B cell (primary cell): ENCODE measurements at regions not wholly inside any gene's neighbourhood (a gene's known extent, or its start where the extent isn't known, plus 50 kb on each side); places are given as distances from the start of the nearest gene placed in this dataset.

ENCODE experiments used
- ATAC-seq: fragments of 200-7000 bp; cut with Tn5 transposase; one replicate; pipeline ENCODE4 v1.10.0; 2021; ENCODE audit warnings: low read depth, mild to moderate bottlenecking, moderate number of reproducible peaks, moderate library complexity
- CTCF ChIA-PET: fragments of 350-600 bp; sonication (Branson Sonifier 250); formaldehyde crosslinking; loops from one replicate; lab custom pipeline; 2021; ENCODE audit warnings: antibody characterized with exemption, inconsistent platforms; lab: Charles Lee
- POLR2A ChIA-PET: fragments of 350-600 bp; sonication (Branson Sonifier 250); formaldehyde crosslinking; loops from one replicate; lab custom pipeline; 2021; ENCODE audit warnings: antibody characterized with exemption; lab: Charles Lee
- DNase-seq: peaks from one replicate; pipeline ENCODE4 v3.0.0; 2013
- H2AFZ ChIP-seq: 2 replicates; pipeline ENCODE4 v1.6.1; 2012; ENCODE audit warnings: mild to moderate bottlenecking, low read depth, low read length; ENCODE audit not compliant: insufficient read depth, poor library complexity, severe bottlenecking
- H3K27ac ChIP-seq, 2 donors: 1 replicate in 1 of 2; 2 replicates in 1 of 2; pipeline ENCODE4 v1.5.1; 2012 to 2013; ENCODE audit warnings: low read length in 2 of 2, mild to moderate bottlenecking in 2 of 2, moderate library complexity in 1 of 2
- H3K27me3 ChIP-seq, 4 experiments: fragments of 200-600 bp in 1 of 4; sonication (generic) in 1 of 4; replicated peaks in 1 of 4; 1 replicate in 2 of 4; 2 replicates in 2 of 4; pipeline versions ENCODE4 v1.6.1 to v1.7.0; 2013 to 2016; ENCODE audit warnings: low read length in 3 of 4, mild to moderate bottlenecking in 2 of 4, mixed read lengths in 1 of 4, moderate library complexity in 1 of 4; ENCODE audit not compliant: insufficient read depth in 4 of 4, control insufficient read depth in 3 of 4; ENCODE audit errors: control extremely low read depth in 1 of 4
- H3K36me3 ChIP-seq, 2 experiments: replicated peaks in 1 of 2; 1 replicate in 1 of 2; 2 replicates in 1 of 2; pipeline versions ENCODE4 v1.6.1 to v1.7.1; 2013; ENCODE audit warnings: low read length in 1 of 2; ENCODE audit not compliant: insufficient read depth in 2 of 2, control insufficient read depth in 1 of 2; ENCODE audit errors: control extremely low read depth in 1 of 2, extremely low read depth in 1 of 2
- H3K4me1 ChIP-seq, 2 donors: fragments of 200-600 bp in 1 of 2; sonication (generic) in 1 of 2; 1 replicate in 1 of 2; 2 replicates in 1 of 2; pipeline versions ENCODE4 v1.5.1 to v1.6.1; 2013 to 2017; ENCODE audit warnings: low read length in 2 of 2; ENCODE audit not compliant: control insufficient read depth in 2 of 2, insufficient read depth in 2 of 2
- H3K4me2 ChIP-seq: replicated peaks from 2 replicates; pipeline ENCODE3; 2012; ENCODE audit warnings: mild to moderate bottlenecking, low read depth, low read length; ENCODE audit not compliant: poor library complexity, severe bottlenecking
- H3K4me3 ChIP-seq, 5 experiments: fragments of 200-600 bp in 1 of 5; sonication (generic) in 1 of 5; 1 replicate in 3 of 5; 2 replicates in 2 of 5; pipeline versions ENCODE4 v1.5.1 to v1.7.0; 2011 to 2016; ENCODE audit warnings: low read length in 4 of 5, mild to moderate bottlenecking in 4 of 5, low read depth in 2 of 5, control low read depth in 1 of 5, moderate library complexity in 1 of 5; ENCODE audit not compliant: insufficient read depth in 1 of 5; ENCODE audit errors: control extremely low read depth in 1 of 5, extremely low read depth in 1 of 5
- H3K79me2 ChIP-seq: fragments of 200-600 bp; sonication (generic); one replicate; pipeline ENCODE4 v1.6.0; 2016; ENCODE audit warnings: low read length; ENCODE audit not compliant: control insufficient read depth, insufficient read depth
- H3K9ac ChIP-seq: fragments of 200-600 bp; sonication (generic); 2 replicates; pipeline ENCODE4 v1.6.1; 2017; ENCODE audit warnings: mild to moderate bottlenecking, low read length, moderate library complexity
- H3K9me3 ChIP-seq, 3 donors: one replicate each; pipeline versions ENCODE4 v1.6.1 to v1.7.1; 2013; ENCODE audit warnings: low read length in 2 of 3; ENCODE audit not compliant: control insufficient read depth in 2 of 3, insufficient read depth in 1 of 3; ENCODE audit errors: control extremely low read depth in 1 of 3
- H4K20me1 ChIP-seq: 2 replicates; pipeline ENCODE4 v1.6.0; 2012; ENCODE audit warnings: mild to moderate bottlenecking, low read length; ENCODE audit not compliant: insufficient read depth, control insufficient read depth, poor library complexity, severe bottlenecking
- H3K27ac Mint-ChIP-seq: one replicate; pipeline ENCODE4 v1.8.0; 2021; ENCODE audit warnings: mixed read lengths
- H3K27me3 Mint-ChIP-seq: one replicate; pipeline ENCODE4 v1.8.0; 2021; ENCODE audit warnings: mixed read lengths
- H3K4me1 Mint-ChIP-seq: one replicate; pipeline ENCODE4 v1.8.0; 2021; ENCODE audit warnings: mixed read lengths
- H3K4me3 Mint-ChIP-seq: one replicate; pipeline ENCODE4 v1.8.0; 2021; ENCODE audit warnings: mixed read lengths
- H3K9me3 Mint-ChIP-seq: one replicate; pipeline ENCODE4 v1.8.0; 2022; ENCODE audit warnings: mixed read lengths; ENCODE audit not compliant: insufficient read depth
- EZH2 ChIP-seq: IDR thresholded peaks from 2 replicates; pipeline ENCODE4 v1.6.1; 2012; ENCODE audit warnings: borderline replicate concordance, low read depth, mild to moderate bottlenecking, moderate library complexity, low read length; ENCODE audit not compliant: insufficient read depth, poor library complexity, severe bottlenecking
- WGBS: methylation state at CpG from one replicate; pipeline ENCODE4 v1.1.5; 2013; ENCODE audit warnings: missing lambda C conversion rate; ENCODE audit not compliant: insufficient coverage; 5-methylcytosine and 5-hydroxymethylcytosine counted together
- intact Hi-C: fragments of 100-400 bp; cut with micrococcal nuclease; formaldehyde crosslinking; loops from one replicate; pipeline ENCODE4 v1.10.0; 2022
- TF ChIP-seq, protein P1 (sequence below): fragments of 200-600 bp; IDR thresholded peaks from one replicate; pipeline ENCODE4 v1.8.0; 2022; ENCODE audit warnings: antibody characterized with exemption, mild to moderate bottlenecking

DNA sequence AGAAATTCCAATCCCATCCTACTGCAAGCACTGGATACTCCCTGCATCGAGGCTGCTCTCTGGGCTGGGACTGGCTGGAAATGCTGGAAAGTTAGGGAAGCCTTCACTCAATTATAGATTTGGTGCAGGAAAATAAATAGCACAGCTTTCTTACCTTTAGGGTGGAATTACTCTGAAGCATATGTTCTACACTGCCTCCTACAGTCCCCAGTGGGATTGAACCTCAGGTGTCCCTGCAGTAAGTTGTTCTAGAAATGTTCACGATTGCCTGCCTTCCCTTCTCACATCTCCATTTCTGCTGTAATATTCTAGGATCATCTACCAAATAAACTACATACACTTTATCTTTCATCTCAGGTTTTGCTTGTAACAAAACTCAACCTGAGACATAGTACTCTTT, 536.7 kb upstream of the LMCD1 start:
- Mint-ChIP-seq H3K4me3 (no peak overlapping the region), H3K27ac (no peak overlapping the region), H3K4me1 (no peaks in the 10 kb centered on the region), H3K27me3 (no peaks in the 10 kb centered on the region), H3K9me3 (peaks cover 2% of the 10 kb centered on the region)
- Histone ChIP-seq H3K4me1 (no peaks in the 10 kb centered on the region), H3K36me3 (no peaks in the 10 kb centered on the region), H3K9me3 (no peaks in the 10 kb centered on the region), H3K27me3 (no peaks in the 10 kb centered on the region), H3K9ac (no peak overlapping the region), H3K79me2 (no peaks in the 10 kb centered on the region), H3K4me3 (no peak overlapping the region), H3K27ac (no peak overlapping the region), H4K20me1 (no peaks in the 10 kb centered on the region), H2AFZ (no peak overlapping the region), H3K4me2 (no peak overlapping the region)
- ChIA-PET POLR2A (no interaction called here), CTCF (no interaction called here)
- intact Hi-C loops: no loop called here
- TF ChIP-seq EZH2: no peak
- TF ChIP-seq, protein P1, sequence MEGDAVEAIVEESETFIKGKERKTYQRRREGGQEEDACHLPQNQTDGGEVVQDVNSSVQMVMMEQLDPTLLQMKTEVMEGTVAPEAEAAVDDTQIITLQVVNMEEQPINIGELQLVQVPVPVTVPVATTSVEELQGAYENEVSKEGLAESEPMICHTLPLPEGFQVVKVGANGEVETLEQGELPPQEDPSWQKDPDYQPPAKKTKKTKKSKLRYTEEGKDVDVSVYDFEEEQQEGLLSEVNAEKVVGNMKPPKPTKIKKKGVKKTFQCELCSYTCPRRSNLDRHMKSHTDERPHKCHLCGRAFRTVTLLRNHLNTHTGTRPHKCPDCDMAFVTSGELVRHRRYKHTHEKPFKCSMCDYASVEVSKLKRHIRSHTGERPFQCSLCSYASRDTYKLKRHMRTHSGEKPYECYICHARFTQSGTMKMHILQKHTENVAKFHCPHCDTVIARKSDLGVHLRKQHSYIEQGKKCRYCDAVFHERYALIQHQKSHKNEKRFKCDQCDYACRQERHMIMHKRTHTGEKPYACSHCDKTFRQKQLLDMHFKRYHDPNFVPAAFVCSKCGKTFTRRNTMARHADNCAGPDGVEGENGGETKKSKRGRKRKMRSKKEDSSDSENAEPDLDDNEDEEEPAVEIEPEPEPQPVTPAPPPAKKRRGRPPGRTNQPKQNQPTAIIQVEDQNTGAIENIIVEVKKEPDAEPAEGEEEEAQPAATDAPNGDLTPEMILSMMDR: no peak
- DNase-seq: no peak
- no peak for ATAC-seq
- 60% methylated on average over 1 of the region's 2 CpGs for WGBS

DNA sequence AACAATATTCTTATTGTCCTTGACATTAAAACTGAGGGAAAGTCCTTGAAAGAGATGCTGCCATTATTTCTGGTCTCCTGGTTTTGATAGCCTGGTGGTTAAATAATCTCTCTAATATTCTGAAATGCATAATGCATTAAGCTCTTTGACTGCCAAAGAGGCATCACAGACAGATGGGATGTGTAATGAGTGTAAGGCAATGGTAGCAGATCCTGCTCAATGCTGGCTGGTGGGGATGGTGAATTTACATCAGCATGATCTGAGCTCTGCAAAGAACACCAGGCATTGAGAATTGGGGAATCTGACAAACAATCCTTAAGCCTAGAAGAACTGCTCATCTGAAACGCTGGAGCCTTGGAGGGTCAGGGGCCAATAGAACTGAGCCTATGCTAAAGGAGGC, 528.6 kb upstream of the LMCD1 start:
- ATAC-seq: no peak
- POLR2A ChIA-PET: no interaction called here

More for the DNA sequence above, 528.6 kb upstream of the LMCD1 start:
- TF ChIP-seq, protein P1: no peak
- no peak for TF ChIP-seq EZH2
- Mint-ChIP-seq H3K27me3 (no peaks in the 10 kb centered on the region), H3K4me1 (no peaks in the 10 kb centered on the region), H3K9me3 (no peaks in the 10 kb centered on the region), H3K4me3 (no peak overlapping the region), H3K27ac (no peak overlapping the region)
- CTCF ChIA-PET: no interaction called here
- Histone ChIP-seq H3K36me3 (no peaks in the 10 kb centered on the region), H3K27me3 (no peaks in the 10 kb centered on the region), H3K9ac (no peak overlapping the region), H3K4me3 (no peak overlapping the region), H4K20me1 (no peaks in the 10 kb centered on the region), H3K4me2 (no peak overlapping the region), H3K79me2 (no peaks in the 10 kb centered on the region), H2AFZ (no peak overlapping the region), H3K27ac (no peak overlapping the region), H3K4me1 (no peaks in the 10 kb centered on the region), H3K9me3 (peaks cover 0 to under 1% (median 0%) of the 10 kb centered on the region in 3 donors)
- intact Hi-C loops: no loop called here
- WGBS: 78% methylated on average over 1 of the region's 1 CpG
- no peak for DNase-seq
